ENCODE measurements at regions not wholly inside any gene's neighbourhood (a gene's known extent, or its start where the extent isn't known, plus 50 kb on each side); places are given as distances from the start of the nearest gene placed in this dataset.

- Histone ChIP-seq H3K9me3 (ENCODE audit: control insufficient read depth, insufficient read depth, low read length) (peaks cover 28% of the 10 kb centered on the region), H4K20me1 (ENCODE audit: insufficient read depth, low read length) (no peaks in the 10 kb centered on the region), H4K8ac (ENCODE audit: low read depth in 2 of 2, low read length in 2 of 2) (no peak overlapping the region), H2AFZ (replicated peaks; ENCODE audit: low read length, poor library complexity) (no peak overlapping the region), H3K23ac (ENCODE audit: low read depth, low read length) (no peak overlapping the region), H3K9me1 (ENCODE audit: insufficient read depth, low read length) (no peaks in the 10 kb centered on the region), H3K4me3 (ENCODE audit: insufficient read depth, low read depth, low read length) (no peak overlapping the region), H3K4me1 (ENCODE audit: control insufficient read depth, insufficient read depth, low read length) (no peaks in the 10 kb centered on the region), H2AK9ac (replicated peaks; ENCODE audit: low read depth, low read length, poor library complexity) (no peak overlapping the region), H3K27me3 (ENCODE audit: control insufficient read depth, insufficient read depth, low read length) (no peaks in the 10 kb centered on the region), H2AK5ac (ENCODE audit: low read depth, low read length) (no peak overlapping the region), H3K56ac (ENCODE audit: extremely low read depth, insufficient read depth, low read length) (no peak overlapping the region), H3K9ac (ENCODE audit: low read depth, low read length) (no peak overlapping the region), H3K27ac (ENCODE audit: insufficient read depth, low read length) (no peak overlapping the region), H3K79me1 (ENCODE audit: low read depth in 1 of 2, low read length in 2 of 2) (no peaks in the 10 kb centered on the region), H4K91ac (ENCODE audit: insufficient read depth, low read depth, low read length) (no peak overlapping the region), H3K4me2 (ENCODE audit: low read depth, low read length) (no peak overlapping the region), H2BK20ac (ENCODE audit: low read depth, low read length) (no peak overlapping the region), H3K36me3 (ENCODE audit: control insufficient read depth, insufficient read depth, low read length) (no peaks in the 10 kb centered on the region), H4K5ac (ENCODE audit: low read depth, low read length) (no peak overlapping the region), H3K18ac (ENCODE audit: low read depth, low read length) (no peak overlapping the region), H2BK15ac (ENCODE audit: low read depth, low read length) (no peak overlapping the region), H3K14ac (replicated peaks; ENCODE audit: low read depth, low read length) (no peak overlapping the region), H2BK5ac (ENCODE audit: low read depth, low read length, poor library complexity, severe bottlenecking) (no peak overlapping the region), H3K4ac (ENCODE audit: low read depth, low read length) (no peak overlapping the region), H2BK120ac (ENCODE audit: low read depth, low read length) (no peak overlapping the region)
- ATAC-seq (ENCODE audit: low read depth), result no peak
- dilution Hi-C loops (cut with HindIII; ENCODE audit: low sequenced_read_pairs, unreplicated experiment), result no loop called here
- intact Hi-C loops (cut with micrococcal nuclease), result no loop called here
- no peak for DNase-seq
- 50% methylated on average over 2 of the region's 6 CpGs; no CpG with 5 or more reads in 1 of the 2 experiments for WGBS, 2 experiments (ENCODE audit: extremely low coverage in 2 of 2, insufficient read length in 1 of 2)
- no TSS peak for BruUV-seq (replicated peaks)
- in situ Hi-C loops (cut with MboI; ENCODE audit: low sequenced_read_pairs), result no loop called here
- ChIA-PET CTCF (no interaction called here), POLR2A (ENCODE audit: unreplicated experiment) (no interaction called here)
- no peak for TF ChIP-seq MXI1 (IDR thresholded peaks at IDR 0.05; ENCODE audit: borderline replicate concordance, low read depth, low read length)
- TF ChIP-seq NFE2L2 (IDR thresholded peaks at IDR 0.05; ENCODE audit: low read depth, low read length), result no peak
- TF ChIP-seq CEBPB (IDR thresholded peaks at IDR 0.05; ENCODE audit: low read depth, low read length), result no peak
- TF ChIP-seq BHLHE40 (IDR thresholded peaks at IDR 0.05; ENCODE audit: low read depth, low read length), result no peak
- TF ChIP-seq CTCF (conservative IDR thresholded peaks at IDR 0.05; ENCODE audit: low read depth, low read length), result no peak
- TF ChIP-seq MAFK (IDR thresholded peaks at IDR 0.05; ENCODE audit: low read depth, low read length), result no peak
- TF ChIP-seq CHD1 (IDR thresholded peaks at IDR 0.05; ENCODE audit: low read depth, low read length), result no peak
- TF ChIP-seq RCOR1 (IDR thresholded peaks at IDR 0.05; ENCODE audit: insufficient replicate concordance, low read length), result no peak
Measured at GRCh38 chr14:97056086-97056485, 258.9 kb downstream of the VRK1 start.

Measured in IMR-90 (cell line).